ENCODE measurements at regions not wholly inside any gene's neighbourhood (a gene's known extent, or its start where the extent isn't known, plus 50 kb on each side); places are given as distances from the start of the nearest gene placed in this dataset.

DNA sequence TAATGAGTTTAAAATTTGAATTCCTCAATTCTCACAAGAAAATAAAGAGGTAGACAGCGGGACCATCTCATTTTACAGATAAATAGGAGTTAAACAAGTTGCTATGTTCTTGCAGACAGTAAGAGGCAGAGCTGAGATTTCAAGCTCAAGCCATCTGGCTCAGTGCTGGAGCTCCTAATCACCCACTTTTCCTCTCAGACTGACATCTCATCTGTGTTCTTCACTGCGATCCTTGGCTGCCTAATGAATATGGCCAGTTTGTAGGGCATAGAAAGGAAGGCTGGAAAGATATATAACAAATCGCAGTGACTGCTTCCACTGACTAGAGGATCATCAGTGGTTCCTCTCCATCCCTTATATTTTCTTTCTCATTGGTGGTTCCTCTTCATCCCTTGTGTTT is 151.2 kb downstream of the MPP7 start:
- TF ChIP-seq CTCF (IDR thresholded peaks at IDR 0.05) (no peak), POLR2A (IDR thresholded peaks at IDR 0.05) (no peak)

Data from heart left ventricle (tissue), 13 donors.